GM21360 (cell line): ENCODE measurements at regions not wholly inside any gene's neighbourhood (a gene's known extent, or its start where the extent isn't known, plus 50 kb on each side); places are given as distances from the start of the nearest gene placed in this dataset.
"Not testable (repeated sequence)": the region's sequence is repeated elsewhere in the genome, so short reads cannot be mapped to it uniquely, and the experiment has no call there.

Experiments used
- ATAC-seq: cut with Tn5 transposase; IDR thresholded peaks from one replicate; pipeline ENCODE4 v1.9.1; 2021; ENCODE audit warnings: mild to moderate bottlenecking, moderate library complexity; ENCODE audit not compliant: unreplicated experiment

DNA sequence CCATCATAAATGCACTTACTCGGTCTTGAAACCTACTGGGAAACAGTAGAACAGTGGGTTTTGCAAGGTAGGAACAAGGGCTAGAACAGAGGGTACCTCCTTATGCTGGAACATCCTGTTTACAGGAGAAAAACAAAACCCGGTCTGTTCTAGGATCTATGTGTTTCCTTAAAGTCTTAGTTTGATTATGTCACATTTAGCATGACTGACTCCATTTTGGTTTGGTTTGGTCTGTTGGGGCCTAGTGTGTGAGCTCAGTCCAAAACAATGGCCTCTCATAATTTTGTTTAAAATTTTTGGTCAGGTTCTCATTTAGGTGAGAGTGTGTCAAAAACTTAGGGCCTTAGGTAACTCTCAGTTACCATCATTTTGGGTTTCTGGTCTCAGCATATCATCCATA, 96.3 kb upstream of the TRIM24 start:
- no peak for ATAC-seq

DNA sequence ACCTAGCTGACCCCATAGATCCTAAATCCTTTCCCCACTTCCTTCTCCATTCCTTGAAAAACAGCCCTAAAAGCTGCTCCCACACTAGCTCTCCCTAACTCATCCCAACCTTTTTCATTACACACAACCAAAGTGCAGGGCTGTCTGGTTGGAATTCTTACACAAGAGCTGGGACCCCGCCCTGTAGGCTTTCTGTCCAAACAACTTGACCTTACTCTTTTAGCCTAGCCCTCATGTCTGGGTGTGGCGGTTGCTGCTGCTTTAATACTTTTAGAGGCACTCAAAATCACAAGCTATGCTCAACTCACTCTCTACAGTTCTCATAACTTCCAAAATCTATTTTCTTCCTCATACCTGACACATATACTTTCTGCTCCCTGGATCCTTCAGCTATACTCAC, 93.9 kb upstream of the TRIM24 start:
- not testable (repeated sequence) for ATAC-seq

DNA sequence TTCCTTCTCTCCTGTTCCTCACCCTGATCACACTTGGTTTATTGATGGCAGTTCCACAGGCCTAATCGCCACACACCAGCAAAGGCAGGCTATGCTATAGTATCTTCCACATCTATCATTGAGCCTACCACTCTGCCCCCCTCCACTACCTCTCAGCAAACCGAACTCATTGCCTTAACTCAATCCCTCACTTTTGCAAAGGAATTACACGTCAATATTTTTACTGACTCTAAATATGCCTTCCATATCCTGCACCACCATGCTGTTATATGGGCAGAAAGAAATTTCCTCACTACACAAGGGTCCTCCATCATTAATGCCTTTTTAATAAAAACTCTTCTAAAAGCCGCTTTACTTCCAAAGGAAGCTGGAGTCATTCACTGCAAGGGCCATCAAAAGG, 93.4 kb upstream of the TRIM24 start:
- ATAC-seq, result not testable (repeated sequence)

DNA sequence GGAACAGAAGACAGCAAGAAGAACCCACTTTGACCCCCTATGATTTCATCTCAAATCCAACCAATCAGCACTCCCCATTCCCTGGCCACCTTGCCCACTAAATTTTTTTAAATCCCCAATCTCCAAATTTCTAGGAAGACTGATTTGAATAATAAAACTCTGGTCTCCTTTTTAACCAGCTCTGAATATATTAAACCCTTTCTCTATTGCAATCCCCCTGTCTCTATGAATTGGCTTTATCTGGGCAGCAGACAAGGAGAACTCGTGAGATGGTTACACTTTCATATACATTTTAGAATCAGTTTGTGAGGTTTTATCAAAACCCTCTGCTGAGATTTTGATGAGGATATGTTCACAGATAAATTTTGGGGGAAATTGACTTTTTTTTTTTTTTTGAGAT, 90.3 kb upstream of the TRIM24 start:
- no peak for ATAC-seq

DNA sequence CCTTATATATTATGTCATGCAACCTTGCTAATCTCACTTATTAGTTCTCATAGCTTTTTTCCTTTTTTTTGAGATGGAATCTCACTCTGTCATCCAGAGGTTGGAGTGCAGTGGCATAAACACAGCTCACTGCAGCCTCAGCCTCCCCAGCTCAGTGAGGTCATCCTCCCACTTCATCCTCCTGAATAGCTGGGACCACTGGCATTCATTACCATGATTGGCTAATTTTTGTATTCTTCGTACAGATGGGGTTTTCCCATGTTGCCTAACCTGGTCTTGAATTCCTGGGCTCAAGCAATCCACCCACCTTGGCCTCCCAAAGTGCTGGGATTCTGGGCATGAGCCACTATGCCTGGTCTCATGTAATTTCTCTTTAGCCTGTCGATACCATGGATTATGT, 89.1 kb upstream of the TRIM24 start:
- ATAC-seq, result no peak

DNA sequence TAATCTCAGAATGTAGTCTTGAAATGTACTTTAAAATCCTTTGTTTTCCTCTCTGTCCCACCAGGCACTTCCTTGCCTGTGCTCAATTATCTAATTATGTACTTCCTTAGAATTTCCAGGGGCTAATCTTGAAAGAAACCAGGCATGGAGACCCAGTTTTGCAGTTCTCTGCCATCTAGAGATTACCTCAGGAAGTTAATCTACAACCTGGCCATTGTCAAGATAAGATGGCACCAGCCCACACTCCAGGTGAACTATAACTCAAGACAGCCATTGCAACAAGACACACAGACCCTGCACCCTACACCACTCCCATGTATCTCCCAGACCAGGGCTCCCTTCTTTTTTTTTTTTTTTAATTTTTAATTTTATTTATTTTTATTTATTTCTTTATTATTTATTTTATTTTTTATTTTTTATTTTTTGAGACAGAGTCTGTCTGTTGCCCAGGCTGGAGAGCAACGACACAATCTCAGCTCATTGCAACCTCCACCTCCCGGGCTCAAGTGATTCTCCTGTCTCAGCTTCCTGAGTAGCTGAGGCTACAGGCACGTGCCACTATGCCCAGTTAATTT, 85.9 kb upstream of the TRIM24 start:
- no peak for ATAC-seq

DNA sequence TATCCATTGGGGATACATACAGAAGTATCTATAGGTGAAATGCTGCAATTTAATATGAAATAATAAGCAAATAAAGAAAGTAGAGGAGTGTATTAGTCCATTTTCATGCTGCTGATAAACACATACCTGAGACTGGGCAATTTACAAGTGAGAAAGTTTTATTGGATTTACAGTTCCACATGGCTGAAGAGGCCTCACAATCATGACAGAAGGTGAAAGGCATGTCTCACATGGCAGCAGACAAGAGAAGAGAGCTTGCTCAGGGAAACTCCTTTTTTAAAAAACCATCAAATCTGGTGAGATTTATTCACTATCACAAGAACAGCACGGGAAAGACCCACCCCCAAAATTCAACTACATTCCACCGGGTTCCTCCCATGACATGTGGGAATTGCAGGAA, 82.8 kb upstream of the TRIM24 start:
- ATAC-seq, result no peak

DNA sequence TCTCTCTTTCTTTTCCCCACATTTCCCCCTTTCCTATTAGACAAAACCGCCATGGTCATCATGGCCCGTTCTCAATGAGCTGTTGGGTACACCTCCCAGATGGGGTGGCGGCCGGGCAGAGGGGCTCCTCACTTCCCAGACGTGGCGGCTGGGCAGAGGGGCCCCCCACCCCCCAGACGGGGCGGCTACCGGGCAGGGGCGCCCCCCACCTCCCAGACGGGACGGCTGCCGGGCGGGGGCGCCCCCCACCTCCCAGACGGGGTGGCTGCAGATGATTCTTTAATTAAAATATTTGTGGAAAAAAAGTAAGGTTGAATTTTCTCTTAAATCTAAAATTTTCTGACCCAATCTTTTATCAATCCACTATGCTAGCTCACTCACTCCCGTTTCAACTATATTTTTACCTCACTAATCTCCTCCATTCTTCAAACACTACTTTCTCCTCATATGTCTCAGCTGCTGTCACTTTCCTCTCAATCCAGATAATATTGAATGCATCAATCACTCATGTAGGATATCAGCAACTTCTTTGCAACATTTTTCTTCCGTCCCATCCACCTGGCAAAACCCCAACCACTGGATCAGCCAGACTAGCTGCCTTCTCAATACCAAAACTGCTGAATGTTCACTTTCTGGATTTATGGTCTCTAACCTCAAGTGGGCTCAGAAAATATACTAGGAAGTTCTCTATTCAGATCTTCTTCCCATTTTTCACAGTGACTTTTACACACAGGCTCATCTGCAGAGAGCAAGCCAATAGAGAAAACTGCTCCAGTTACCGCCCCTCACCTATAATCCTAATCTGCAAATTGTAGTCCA, 81.1 kb upstream of the TRIM24 start:
- ATAC-seq, result no peak

DNA sequence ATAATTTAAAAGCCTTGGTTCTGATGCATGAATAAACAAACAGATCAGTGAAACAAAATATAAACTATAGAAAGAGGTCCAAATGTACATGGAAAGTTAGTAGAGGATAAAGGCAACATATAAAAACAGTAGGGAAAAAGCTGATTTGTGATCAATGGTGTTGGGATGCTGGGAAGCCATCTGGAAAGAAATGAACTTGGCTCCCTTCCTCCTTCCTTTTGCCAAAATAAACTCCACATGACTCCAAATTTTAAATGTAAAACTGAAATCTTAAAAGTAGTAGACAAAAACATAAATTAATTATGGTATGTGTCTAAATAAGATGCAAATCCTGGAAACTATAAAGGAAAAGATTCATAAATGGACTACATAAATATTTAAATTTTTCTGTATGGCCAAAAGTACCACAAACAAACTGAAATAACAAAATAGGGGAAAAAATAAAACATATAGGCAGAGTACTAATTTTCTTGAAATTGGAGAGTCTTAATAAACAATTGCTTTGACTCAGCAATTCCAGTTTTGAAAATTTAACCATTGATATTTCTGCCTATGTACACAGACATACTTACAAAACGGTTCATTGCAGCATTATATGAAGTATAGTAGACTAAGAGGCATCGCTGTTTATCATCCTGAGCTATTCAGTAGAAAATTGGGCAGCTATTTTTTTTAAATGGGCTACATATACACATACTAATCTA, 77.0 kb upstream of the TRIM24 start:
- ATAC-seq, result no peak

DNA sequence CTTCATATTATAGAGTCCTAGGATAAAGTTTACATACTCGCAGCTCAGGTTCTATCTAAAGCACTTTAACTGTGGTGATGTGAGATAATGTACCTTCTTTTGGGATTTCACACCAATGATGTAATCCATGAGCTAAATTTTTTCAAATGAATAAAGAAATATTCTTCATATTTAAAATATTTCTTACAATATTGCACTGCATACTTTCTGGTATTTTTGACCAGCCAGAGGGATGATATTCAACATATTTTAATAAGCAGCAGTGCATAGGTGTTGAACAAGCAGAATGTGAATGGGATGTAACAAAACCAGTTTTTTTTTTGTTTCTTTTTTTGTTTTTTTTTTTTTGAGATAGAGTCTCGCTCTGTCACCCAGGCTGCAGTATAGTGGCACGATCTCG, 73.2 kb upstream of the TRIM24 start:
- ATAC-seq, result no peak

DNA sequence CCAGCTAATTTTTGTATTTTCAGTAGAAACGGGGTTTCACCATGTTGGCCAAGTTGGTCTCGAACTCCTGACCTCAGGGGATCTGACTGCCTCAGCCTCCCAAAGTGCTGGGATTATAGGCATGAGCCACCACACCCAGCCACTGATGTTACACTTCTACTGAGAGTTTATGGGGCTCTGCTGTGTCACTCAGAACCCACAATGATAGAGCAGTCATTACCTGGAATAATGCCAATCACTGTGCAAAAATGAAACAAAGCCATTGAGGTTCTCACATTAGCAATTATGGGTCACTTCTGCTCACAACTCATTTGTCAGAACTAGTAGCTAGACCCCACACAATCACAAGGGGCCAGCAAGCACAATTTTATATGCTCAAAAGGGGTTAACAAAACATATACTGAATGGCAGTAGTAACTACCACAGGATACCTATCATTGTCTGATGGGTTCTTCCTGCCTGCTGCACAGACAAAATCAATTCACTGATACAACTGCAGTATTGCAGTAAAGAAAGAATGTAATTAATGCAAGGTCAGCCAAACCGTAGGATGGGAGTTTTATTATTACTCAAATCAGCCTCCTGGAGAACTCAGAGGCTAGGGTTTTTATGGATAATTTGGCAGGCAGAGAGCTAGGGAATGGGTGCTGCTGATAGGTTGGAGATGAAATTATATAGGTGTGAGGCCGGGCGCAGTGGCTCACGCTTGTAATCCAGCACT, 72.1 kb upstream of the TRIM24 start:
- no peak for ATAC-seq

DNA sequence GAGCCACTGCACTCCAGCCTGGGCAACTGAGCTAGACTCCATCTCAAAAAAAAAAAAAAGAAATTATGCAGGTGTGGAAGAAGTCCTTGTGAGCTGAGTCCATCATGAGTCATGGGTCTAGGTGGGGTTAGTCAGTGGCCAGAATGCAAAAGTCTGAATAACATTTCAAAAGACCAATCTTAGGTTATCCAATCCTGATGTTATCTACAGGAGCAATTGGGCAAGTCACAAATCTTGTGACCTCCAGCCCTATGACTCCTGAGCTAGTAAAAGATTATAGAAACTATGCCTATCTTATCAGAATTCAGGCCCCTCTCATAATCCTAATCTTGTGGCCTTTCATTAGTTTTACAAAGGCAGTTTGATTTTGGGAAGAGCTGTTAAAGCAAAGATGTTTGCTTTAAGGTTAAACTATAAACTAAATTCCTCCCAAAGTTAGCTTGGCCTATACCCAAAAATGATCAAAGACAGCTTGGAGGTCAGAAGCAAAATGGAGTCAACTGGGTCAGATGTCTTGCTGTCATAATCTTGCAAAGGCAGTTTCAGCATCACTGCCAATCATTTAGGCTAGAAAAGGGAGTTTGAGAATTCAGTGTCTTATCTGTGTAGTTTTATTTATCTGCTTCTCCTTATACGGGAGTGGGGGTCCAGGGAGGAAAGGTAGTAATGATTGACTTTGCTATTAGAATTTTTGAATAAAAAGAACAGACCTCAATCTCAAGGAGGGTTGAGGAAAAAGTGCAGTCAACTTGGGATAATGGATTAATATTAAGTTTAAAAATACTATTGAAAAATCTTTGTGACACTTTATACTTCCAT, 71.2 kb upstream of the TRIM24 start:
- ATAC-seq, result no peak

DNA sequence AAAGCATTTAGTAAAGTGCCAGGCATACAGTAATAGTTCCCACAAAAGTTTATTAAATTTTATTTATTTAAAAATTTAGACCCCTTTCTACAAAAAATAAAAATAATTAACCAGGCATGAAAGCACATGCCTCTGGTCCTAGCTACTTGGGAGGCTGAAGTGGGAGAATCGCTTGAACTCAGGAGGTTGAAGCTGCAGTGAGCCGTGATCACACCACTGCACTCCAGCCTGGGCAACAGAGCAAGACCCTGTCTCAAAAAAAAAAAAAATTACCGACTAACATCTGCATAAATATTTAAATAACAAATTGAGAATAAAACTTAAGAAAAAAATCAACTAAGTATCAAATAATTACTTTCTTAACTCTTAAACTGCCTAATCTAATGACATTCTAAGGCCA, 64.3 kb upstream of the TRIM24 start:
- ATAC-seq, result no peak

DNA sequence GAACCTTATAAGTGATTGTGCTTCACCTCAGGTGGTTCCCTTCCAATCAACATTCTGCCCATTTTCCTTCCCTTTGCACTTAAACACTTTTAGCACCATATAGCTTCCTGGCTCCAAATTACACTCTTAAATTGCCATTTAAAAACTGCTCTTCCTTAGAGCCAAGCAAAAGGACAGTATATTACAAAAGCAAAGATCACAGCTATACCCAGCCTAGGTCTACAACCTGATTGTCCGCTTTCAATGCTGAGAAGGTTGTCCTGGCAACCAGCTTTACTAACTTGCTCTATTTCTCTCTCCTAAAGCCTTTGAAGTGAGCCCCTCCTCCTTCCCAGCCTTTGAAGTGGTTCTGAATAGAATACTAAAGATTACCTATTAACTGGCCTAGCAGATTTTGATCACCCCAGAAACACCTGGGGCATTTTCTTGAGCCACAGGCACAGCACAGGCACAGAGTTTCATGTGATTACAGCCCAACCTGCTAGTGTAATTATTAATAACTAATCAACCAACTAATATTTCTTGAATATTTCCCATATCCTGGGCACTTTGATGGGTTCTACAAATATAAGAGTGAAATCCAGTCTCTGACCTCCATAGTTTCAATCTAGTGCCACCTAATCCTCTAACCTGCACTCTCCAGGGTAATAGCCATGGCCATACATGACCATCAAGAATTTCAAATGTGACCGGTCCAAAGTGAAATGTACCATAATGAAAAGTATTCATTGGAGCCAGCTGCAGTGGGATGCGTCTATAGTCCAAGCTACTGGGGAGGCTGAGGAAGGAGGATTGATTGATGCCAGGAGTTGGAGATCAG, 63.6 kb upstream of the TRIM24 start:
- ATAC-seq, result no peak

DNA sequence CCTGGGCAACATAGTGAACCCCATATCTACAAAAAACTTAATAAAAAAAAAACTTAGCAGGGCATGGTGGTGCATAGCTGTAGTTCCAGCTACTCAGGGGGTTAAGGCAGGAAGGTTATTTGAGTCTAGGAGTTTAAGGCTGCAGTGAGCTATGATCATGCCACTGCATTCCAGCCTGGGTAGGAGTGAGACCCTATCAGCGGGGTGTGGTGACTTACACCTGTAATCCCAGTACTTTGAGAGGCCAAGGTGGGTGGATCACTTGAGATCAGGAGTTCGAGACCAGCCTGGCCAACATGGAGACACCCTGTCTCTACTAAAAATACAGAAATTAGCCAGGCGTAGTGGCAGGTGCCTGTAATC, 63.0 kb upstream of the TRIM24 start:
- ATAC-seq, result not testable (repeated sequence)

DNA sequence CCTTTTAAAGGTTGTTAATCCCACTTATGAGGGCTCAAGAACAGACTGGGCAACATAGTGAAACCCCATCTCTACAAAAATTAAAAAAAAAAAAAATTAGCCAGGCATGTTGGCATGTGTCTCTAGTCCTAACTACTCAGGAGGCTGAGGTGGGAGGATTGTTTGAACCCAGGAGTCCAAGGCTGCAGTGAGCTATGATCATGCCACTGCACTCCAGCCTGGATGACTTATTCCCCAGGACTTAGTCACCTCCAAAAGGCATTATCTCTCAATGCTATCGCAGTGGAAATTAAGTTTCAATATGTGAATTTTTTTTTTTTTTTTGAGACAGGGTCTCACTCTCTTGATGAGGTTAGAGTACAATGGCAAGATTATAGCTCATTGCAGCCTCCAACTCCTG, 61.2 kb upstream of the TRIM24 start:
- ATAC-seq, result no peak

DNA sequence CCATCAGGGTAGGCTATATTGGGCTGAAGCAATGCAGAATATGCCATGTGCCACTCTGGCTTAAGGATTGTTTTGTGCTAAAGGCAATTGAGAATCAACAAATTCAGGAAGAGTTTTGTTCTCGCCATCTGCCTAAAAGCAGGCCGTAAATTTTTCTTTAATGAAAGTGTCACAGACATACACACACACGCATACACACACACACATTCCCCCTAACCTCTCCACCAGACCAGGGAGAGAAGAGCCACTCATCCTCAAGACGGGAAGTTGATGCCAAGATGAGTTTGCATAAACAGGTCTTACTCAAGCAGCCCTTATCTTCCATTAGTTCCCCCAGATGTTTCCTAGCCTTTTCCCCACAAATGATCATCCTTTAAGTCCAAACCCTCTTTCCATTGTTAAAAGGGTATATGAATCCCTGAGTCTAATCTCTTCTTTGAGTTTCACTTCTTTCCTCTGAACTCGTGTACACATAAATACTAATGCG, 59.6 kb upstream of the TRIM24 start:
- no peak for ATAC-seq

DNA sequence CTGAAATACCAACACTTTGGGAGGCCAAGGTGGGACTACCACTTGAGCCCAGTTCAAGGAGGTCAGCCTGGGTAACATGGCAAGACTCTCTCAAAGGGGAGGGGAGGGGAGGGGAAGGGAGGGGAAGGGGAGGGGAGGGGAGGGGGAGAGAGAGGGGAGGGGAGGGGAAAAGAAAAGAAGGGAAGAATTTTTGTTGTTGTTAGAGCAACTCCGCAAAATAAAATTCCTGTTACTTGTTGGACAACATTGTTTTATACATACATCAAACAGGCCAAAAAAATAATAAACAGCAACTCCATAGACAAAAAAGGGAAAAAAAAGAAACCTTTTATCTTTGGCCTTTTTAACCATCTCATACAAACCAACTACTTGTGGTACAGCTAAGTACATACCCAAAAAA, 57.3 kb upstream of the TRIM24 start:
- ATAC-seq, result no peak

DNA sequence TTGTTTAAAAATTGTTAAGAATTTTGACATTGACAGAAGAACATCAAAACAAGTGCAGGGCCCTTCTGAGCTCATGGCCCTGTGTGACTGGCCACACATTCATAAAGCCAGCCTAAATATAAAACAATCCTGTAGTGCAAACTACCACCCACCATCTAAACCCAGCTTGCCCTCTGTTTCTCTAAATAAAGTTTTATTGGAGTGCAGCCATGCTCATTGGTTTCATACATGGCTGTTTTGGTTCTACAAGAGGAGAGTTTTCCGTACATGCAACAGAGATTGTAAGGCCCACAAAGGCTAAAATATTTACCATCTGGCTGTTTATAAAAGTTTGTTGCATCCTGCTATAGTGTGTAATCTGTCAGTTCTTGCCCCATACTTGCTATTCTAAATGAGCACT, 54.6 kb upstream of the TRIM24 start:
- ATAC-seq, result no peak

DNA sequence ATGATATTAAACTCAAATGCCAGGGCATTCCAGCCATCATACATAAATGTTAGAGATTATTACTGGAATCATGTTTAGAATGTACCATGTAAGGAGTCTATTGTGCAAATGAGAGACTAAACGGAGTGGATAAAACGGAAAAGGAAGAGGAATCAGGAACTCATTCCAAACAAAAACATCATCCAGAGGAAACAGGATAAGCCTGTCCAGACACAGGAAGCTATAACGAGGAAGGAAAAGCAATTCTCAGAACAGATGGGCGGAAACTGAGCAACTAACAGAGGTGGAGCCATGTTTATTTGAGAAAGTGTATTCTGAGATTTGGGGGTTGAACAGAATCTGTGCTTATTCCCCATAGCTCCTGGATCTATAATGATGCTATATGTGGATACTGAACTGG, 52.3 kb upstream of the TRIM24 start:
- no peak for ATAC-seq
